GM12878 (cell line): ENCODE measurements at regions not wholly inside any gene's neighbourhood (a gene's known extent, or its start where the extent isn't known, plus 50 kb on each side); places are given as distances from the start of the nearest gene placed in this dataset.

ENCODE experiments used
- ATAC-seq: fragments of 200-7000 bp; cut with Tn5 transposase; 3 replicates; pipeline ENCODE4 v1.9.1; 2020; ENCODE audit warnings: mild to moderate bottlenecking, moderate library complexity
- BruUV-seq: library from RNA; stranded (reverse); fragments of 400-500 nt; replicated peaks from 2 replicates; lab custom pipeline; 2021; lab: Mats Ljungman, UMichigan
- CTCF ChIA-PET: fragments of 300-600 bp; sonication (Branson Sonifier 250); formaldehyde crosslinking; extraction: SDS; loops from one replicate; lab custom pipeline; 2021; ENCODE audit warnings: inconsistent platforms; lab: Yijun Ruan, JAX
- POLR2A ChIA-PET: fragments of 350-600 bp; formaldehyde crosslinking; extraction: SDS; loops from one replicate; lab custom pipeline; 2021; ENCODE audit warnings: inconsistent platforms; lab: Charles Lee
- RAD21 ChIA-PET: fragments of 300-600 bp; sonication (Branson Sonifier 250); formaldehyde crosslinking; loops from one replicate; lab custom pipeline; 2023; ENCODE audit warnings: antibody characterized with exemption; ENCODE audit not compliant: unreplicated experiment; lab: Charles Lee
- SMC1A ChIA-PET: fragments of 300-600 bp; sonication (Branson Sonifier 250); formaldehyde crosslinking; loops from one replicate; lab custom pipeline; 2023; ENCODE audit not compliant: unreplicated experiment, uncharacterized antibody; lab: Charles Lee
- DNase-seq: peaks from one replicate; pipeline ENCODE4 v3.0.0-alpha.2; 2011; ENCODE audit warnings: low read depth, low spot score
- FAIRE-seq: peaks from 3 replicates; lab custom pipeline; 2011; peaks lifted over from hg19 to GRCh38; lab: Jason Lieb, UNC
- H2AFZ ChIP-seq: 2 replicates; pipeline ENCODE4 v1.6.0; 2011; ENCODE audit warnings: low read depth, low read length, control low read depth; ENCODE audit not compliant: control insufficient read depth
- H3K27ac ChIP-seq: 2 replicates; pipeline ENCODE4 v1.5.1; 2011; ENCODE audit warnings: control low read depth; ENCODE audit not compliant: control insufficient read depth, insufficient read depth
- H3K27me3 ChIP-seq, 2 experiments: replicated peaks in 1 of 2; 2 replicates each; pipeline versions ENCODE4 v1.6.0 to v1.6.1; 2011; ENCODE audit warnings: low read length in 1 of 2; ENCODE audit not compliant: control insufficient read depth in 2 of 2, insufficient read depth in 2 of 2
- H3K36me3 ChIP-seq, 2 experiments: 2 replicates each; pipeline ENCODE4 v1.5.1; 2011; ENCODE audit warnings: low read length in 1 of 2; ENCODE audit not compliant: control insufficient read depth in 2 of 2, insufficient read depth in 2 of 2
- H3K4me1 ChIP-seq: 2 replicates; pipeline ENCODE4 v1.6.1; 2011; ENCODE audit warnings: mild to moderate bottlenecking, low read length, moderate library complexity, mixed read lengths; ENCODE audit not compliant: control insufficient read depth, insufficient read depth
- H3K4me2 ChIP-seq: 2 replicates; pipeline ENCODE4 v1.6.0; 2011; ENCODE audit warnings: control low read depth; ENCODE audit not compliant: control insufficient read depth, insufficient read depth
- H3K4me3 ChIP-seq: fragments of 200-600 bp; sonication (generic); 2 replicates; pipeline ENCODE4 v1.5.1; 2016
- H3K79me2 ChIP-seq: 2 replicates; pipeline ENCODE4 v1.6.0; 2011; ENCODE audit warnings: low read length; ENCODE audit not compliant: control insufficient read depth, insufficient read depth
- H3K9ac ChIP-seq: 2 replicates; pipeline ENCODE4 v1.8.0; 2011; ENCODE audit warnings: low read length, control low read depth, mixed read lengths; ENCODE audit not compliant: control insufficient read depth, insufficient read depth
- H3K9me3 ChIP-seq: replicated peaks from 3 replicates; pipeline ENCODE4 v1.5.1; 2011; ENCODE audit warnings: mild to moderate bottlenecking, low read length; ENCODE audit not compliant: control insufficient read depth, insufficient read depth
- H4K20me1 ChIP-seq: 2 replicates; pipeline ENCODE4 v1.6.0; 2011; ENCODE audit not compliant: control insufficient read depth, insufficient read depth
- BCL11A ChIP-seq: IDR thresholded peaks from 2 replicates; pipeline ENCODE4 v1.6.1; 2011; ENCODE audit warnings: low read depth, low read length
- BHLHE40 ChIP-seq, 2 experiments: fragments of 450-650 bp in 1 of 2; IDR thresholded peaks; 2 replicates each; pipeline ENCODE4 v1.6.1; 2011 to 2017; ENCODE audit warnings: low read depth in 2 of 2, borderline replicate concordance in 1 of 2, improper control_type of control experiment in 1 of 2, low read length in 1 of 2, mild to moderate bottlenecking in 1 of 2
- MEF2B ChIP-seq: fragments of 450-650 bp; IDR thresholded peaks from 2 replicates; pipeline ENCODE4 v1.6.1; 2018; ENCODE audit warnings: mild to moderate bottlenecking, moderate library complexity; ENCODE audit not compliant: partially characterized antibody, poor library complexity, severe bottlenecking
- MYB ChIP-seq: fragments of 150-350 bp; IDR thresholded peaks from 2 replicates; pipeline ENCODE4 v1.6.1; 2014; ENCODE audit warnings: mild to moderate bottlenecking, low read depth, low read length, borderline replicate concordance
- PKNOX1 ChIP-seq: fragments of 450-650 bp; IDR thresholded peaks from 2 replicates; pipeline ENCODE4 v1.6.1; 2016; ENCODE audit warnings: mild to moderate bottlenecking
- POLR2AphosphoS2 ChIP-seq: IDR thresholded peaks from 2 replicates; pipeline ENCODE4 v1.6.1; 2011; ENCODE audit warnings: low read depth, mild to moderate bottlenecking, low read length, improper control_type of control experiment, moderate library complexity
- POU2F2 ChIP-seq: IDR thresholded peaks from 3 replicates; pipeline ENCODE4 v1.6.1; 2011; ENCODE audit warnings: low read depth, mild to moderate bottlenecking, low read length, borderline replicate concordance
- SPI1 ChIP-seq: IDR thresholded peaks from 2 replicates; pipeline ENCODE4 v1.6.1; 2011; ENCODE audit warnings: low read depth, mild to moderate bottlenecking, low read length, moderate library complexity, borderline replicate concordance; ENCODE audit not compliant: insufficient read depth
- SREBF1 ChIP-seq: IDR thresholded peaks from 2 replicates; pipeline ENCODE4 v1.6.1; 2012; ENCODE audit warnings: mild to moderate bottlenecking, low read length
- STAT1 ChIP-seq: fragments of 450-650 bp; conservative IDR thresholded peaks from 2 replicates; pipeline ENCODE4 v1.6.1; 2014; ENCODE audit warnings: antibody characterized with exemption, mild to moderate bottlenecking
- TARDBP ChIP-seq: IDR thresholded peaks from 2 replicates; pipeline ENCODE4 v1.6.1; 2016; ENCODE audit warnings: borderline replicate concordance
- ZBTB40 ChIP-seq: fragments of 450-650 bp; IDR thresholded peaks from 2 replicates; pipeline ENCODE4 v1.6.1; 2016; ENCODE audit warnings: mild to moderate bottlenecking, moderate library complexity, borderline replicate concordance
- ZNF217 ChIP-seq: fragments of 450-650 bp; IDR thresholded peaks from 2 replicates; pipeline ENCODE4 v1.6.1; 2017; ENCODE audit warnings: antibody characterized with exemption, mild to moderate bottlenecking
- ZNF687 ChIP-seq: fragments of 450-650 bp; IDR thresholded peaks from 2 replicates; pipeline ENCODE4 v1.6.1; 2017; ENCODE audit warnings: mild to moderate bottlenecking, moderate library complexity
- ZSCAN29 ChIP-seq: fragments of 450-650 bp; IDR thresholded peaks from 2 replicates; pipeline ENCODE4 v1.6.1; 2017; ENCODE audit warnings: mild to moderate bottlenecking, moderate library complexity
- ZZZ3 ChIP-seq: IDR thresholded peaks from 2 replicates; pipeline ENCODE4 v1.6.1; 2011; ENCODE audit warnings: low read depth; ENCODE audit not compliant: control insufficient read depth, insufficient read length
- WGBS: methylation state at CpG from one replicate; pipeline ENCODE4 v1.1.6; 2016; ENCODE audit warnings: low lambda C conversion rate; ENCODE audit not compliant: insufficient replicate concordance, insufficient coverage; ENCODE audit errors: missing lambda C conversion rate; 5-methylcytosine and 5-hydroxymethylcytosine counted together
- in situ Hi-C: fragments of 300-500 bp; cut with MboI; formaldehyde crosslinking; loops from 9 replicates; pipeline ENCODE4 v1.14.3; 2018; ENCODE audit warnings: mixed read lengths
- intact Hi-C: fragments of 100-400 bp; cut with micrococcal nuclease; formaldehyde crosslinking; loops from one replicate; pipeline ENCODE4 v1.14.2; 2022; ENCODE audit not compliant: unreplicated experiment

- H3K9me3 ChIP-seq = no peaks in the 10 kb centered on the region
- H2AFZ ChIP-seq = no peak overlapping the region
- WGBS = 50% methylated on average over 1 of the region's 1 CpG
- no peaks in the 10 kb centered on the region for H3K27me3 ChIP-seq
- H3K79me2 ChIP-seq = no peaks in the 10 kb centered on the region
- no peaks in the 10 kb centered on the region for H3K4me1 ChIP-seq
- ATAC-seq (no peak), FAIRE-seq (no peak), DNase-seq (no peak)
- SMC1A ChIA-PET = interaction anchor here (0.9 kb wide), 1 partner anchor 44 kb away, joined by 3 read pairs; no protein-coding TSS in a partner anchor
- no peak overlapping the region for H3K4me2 ChIP-seq
- TF ChIP-seq TARDBP (no peak), STAT1 (no peak), SREBF1 (no peak), ZNF687 (no peak), BHLHE40 (IDR thresholded peaks at IDR 0.05; ENCODE audit: borderline replicate concordance in 1 of 2, low read depth in 2 of 2, low read length in 1 of 2) (no peak), ZBTB40 (no peak), ZNF217 (no peak), BCL11A (no peak), ZSCAN29 (no peak), MYB (no peak), POU2F2 (no peak), SPI1 (no peak), MEF2B (no peak), ZZZ3 (no peak), PKNOX1 (no peak), POLR2AphosphoS2 (no peak)
- in situ Hi-C loops (no loop called here), intact Hi-C loops (loop anchor here (10.0 kb wide), 1 partner anchor 464 kb away; no protein-coding TSS in a partner anchor)
- RAD21 ChIA-PET = no interaction called here
- no peaks in the 10 kb centered on the region for H3K36me3 ChIP-seq
- H3K27ac ChIP-seq = no peak overlapping the region
- CTCF ChIA-PET = no interaction called here
- POLR2A ChIA-PET = no interaction called here
- no TSS peak for BruUV-seq
- no peaks in the 10 kb centered on the region for H4K20me1 ChIP-seq
- H3K4me3 ChIP-seq = no peak overlapping the region
- no peak overlapping the region for H3K9ac ChIP-seq
These were observed 1092.2 kb downstream of the PLA2G4A start for GRCh38 chr1:187920976-187921375.
